GM12891 (cell line): ENCODE measurements at regions not wholly inside any gene's neighbourhood (a gene's known extent, or its start where the extent isn't known, plus 50 kb on each side); places are given as distances from the start of the nearest gene placed in this dataset.

Experiments
- PAX5 ChIP-seq: IDR thresholded peaks from 2 replicates; pipeline ENCODE4 v1.6.1; 2011; ENCODE audit warnings: low read length, moderate library complexity, mild to moderate bottlenecking; ENCODE audit not compliant: insufficient read depth, severe bottlenecking
- POLR2A ChIP-seq: IDR thresholded peaks from 2 replicates; pipeline ENCODE4 v1.6.1; 2011; ENCODE audit warnings: low read depth, low read length, control low read depth
- POLR2AphosphoS5 ChIP-seq: IDR thresholded peaks from 2 replicates; pipeline ENCODE4 v1.6.1; 2011; ENCODE audit warnings: low read depth, low read length, control low read depth
- TAF1 ChIP-seq: IDR thresholded peaks from 2 replicates; pipeline ENCODE4 v1.6.1; 2011; ENCODE audit warnings: low read depth, low read length, control low read depth

- TF ChIP-seq POLR2A (no peak), POLR2AphosphoS5 (no peak), PAX5 (no peak), TAF1 (no peak)
These were observed 866.1 kb downstream of the NSUN3 start for GRCh38 chr3:94928921-94929320.
